Fibroblast of lung (primary cell): ENCODE measurements at regions not wholly inside any gene's neighbourhood (a gene's known extent, or its start where the extent isn't known, plus 50 kb on each side); places are given as distances from the start of the nearest gene placed in this dataset.

Experiments used
- CTCF ChIP-seq, 2 donors: IDR thresholded peaks in 1 of 2; conservative IDR thresholded peaks in 1 of 2; 1 replicate in 1 of 2; 2 replicates in 1 of 2; pipeline ENCODE4 v1.5.1; 2011 to 2012; ENCODE audit warnings: low read length in 2 of 2, control low read depth in 1 of 2, inconsistent platforms in 1 of 2, low read depth in 1 of 2, mild to moderate bottlenecking in 1 of 2
- EZH2 ChIP-seq: IDR thresholded peaks from 2 replicates; pipeline ENCODE4 v1.5.1; 2012; ENCODE audit warnings: low read length, control low read depth, mild to moderate bottlenecking; ENCODE audit errors: missing control alignments

DNA sequence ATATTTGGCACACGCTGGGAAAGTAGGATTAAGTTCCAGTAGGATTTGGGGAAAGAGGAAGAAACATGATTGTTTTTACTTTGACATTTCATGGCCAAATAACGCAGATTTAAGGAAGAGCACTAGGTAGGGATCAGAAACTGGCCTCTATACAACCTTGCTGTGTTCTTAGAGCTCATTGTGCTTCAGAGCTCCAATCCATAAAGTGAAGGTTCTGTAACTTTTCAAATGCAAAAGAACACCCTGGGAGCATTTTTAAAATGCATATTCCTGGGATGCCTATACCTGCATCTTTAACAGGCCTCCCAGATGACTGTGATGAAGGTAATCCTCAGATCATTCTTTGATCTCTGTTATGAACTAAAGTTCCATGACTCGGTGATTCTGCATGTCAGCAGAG is 77.1 kb downstream of the YIPF5 start:
- no peak for TF ChIP-seq CTCF (conservative IDR thresholded peaks at IDR 0.05 in 1 of 2, IDR thresholded peaks at IDR 0.05 in 1 of 2; ENCODE audit: low read depth in 1 of 2, low read length in 2 of 2)
- no peak for TF ChIP-seq EZH2
